ENCODE measurements at regions not wholly inside any gene's neighbourhood (a gene's known extent, or its start where the extent isn't known, plus 50 kb on each side); places are given as distances from the start of the nearest gene placed in this dataset.

GRCh38 chrX:79300856-79301255 lies 66.3 kb downstream of the ITM2A start:
- DNase-seq: no peak

GRCh38 chrX:79290596-79290995 lies 76.5 kb downstream of the ITM2A start:
- DNase-seq: no peak

- no peak for DNase-seq
Measured at GRCh38 chrX:79288733-79289132, 78.4 kb downstream of the ITM2A start.

- no peak for DNase-seq
Measured at GRCh38 chrX:79287724-79288123, 79.4 kb downstream of the ITM2A start.

GRCh38 chrX:79281775-79282174 lies 85.4 kb downstream of the ITM2A start:
- DNase-seq: no peak

DNA sequence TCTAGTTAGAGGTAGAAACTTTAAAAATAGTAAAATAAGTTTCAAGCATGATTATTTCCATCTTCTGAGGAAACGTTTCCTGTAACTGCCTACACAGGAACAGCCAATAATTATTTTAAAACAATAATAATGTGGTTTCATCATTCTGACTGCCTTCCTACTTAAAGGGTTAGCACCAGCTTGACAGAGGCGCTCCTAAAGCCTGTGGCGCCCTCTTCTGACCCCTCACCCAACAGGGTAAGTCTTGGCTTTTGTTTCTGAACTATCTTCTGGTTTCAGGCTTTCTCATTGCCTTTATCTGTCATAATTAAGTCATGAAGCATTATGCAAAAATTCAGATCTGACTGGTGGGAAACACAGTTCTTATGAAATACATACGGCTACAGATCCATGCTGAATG lies 96.7 kb downstream of the ITM2A start:
- peak; percentile 80 for DNase-seq

GRCh38 chrX:79268788-79269187 lies 98.3 kb downstream of the ITM2A start:
- DNase-seq: no peak

DNA sequence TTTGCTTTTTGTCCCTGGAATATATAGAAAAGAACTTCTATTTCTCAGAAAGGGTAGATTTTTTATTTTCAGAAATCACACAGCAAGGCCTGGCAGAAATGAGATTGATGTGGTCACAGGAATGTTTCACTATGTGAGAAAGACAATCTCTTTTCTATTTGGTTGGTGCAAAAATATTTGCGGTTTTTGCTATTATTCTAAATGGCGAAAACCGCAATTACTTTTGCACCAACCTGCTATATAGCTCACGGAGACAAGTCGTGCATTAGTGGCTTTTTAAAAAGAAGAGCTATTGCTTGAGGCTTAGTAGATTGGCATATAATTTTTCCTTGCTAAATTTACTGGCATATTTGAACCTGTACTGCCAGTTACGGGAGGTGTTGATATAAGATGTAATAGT lies 100.4 kb downstream of the ITM2A start:
- DNase-seq: no peak

GRCh38 chrX:79263550-79263949 lies 103.6 kb downstream of the ITM2A start:
- DNase-seq: no peak

DNA sequence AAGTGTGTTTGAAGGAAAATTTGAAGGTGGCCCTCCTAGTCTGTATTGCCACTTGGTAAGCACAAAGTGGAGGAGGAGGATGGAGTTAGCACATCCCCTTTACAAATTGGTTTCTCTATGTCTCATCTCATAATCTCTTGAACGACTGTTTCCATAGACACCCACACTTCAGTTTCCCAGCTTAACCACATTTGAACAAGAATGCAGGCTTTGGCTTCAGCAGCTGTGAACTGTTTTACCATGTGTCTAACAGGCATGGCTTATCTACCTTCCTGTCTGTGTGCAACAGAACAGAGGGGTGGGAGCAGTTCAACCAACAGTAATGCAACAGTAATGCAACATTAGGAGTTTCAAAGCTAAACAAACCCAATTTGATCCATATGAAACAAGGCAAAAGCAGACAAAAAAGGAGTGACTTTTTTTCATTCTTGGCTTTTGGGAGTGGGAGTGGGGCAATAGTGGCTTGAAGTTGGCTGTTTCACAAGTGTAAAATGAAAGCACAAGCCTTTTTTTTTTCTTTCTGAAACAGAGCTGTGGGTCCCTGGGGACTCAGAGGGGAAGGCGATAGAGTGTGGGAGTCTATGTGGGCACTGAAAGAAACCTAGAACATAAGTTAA lies 108.0 kb downstream of the ITM2A start:
- DNase-seq: no peak

DNA sequence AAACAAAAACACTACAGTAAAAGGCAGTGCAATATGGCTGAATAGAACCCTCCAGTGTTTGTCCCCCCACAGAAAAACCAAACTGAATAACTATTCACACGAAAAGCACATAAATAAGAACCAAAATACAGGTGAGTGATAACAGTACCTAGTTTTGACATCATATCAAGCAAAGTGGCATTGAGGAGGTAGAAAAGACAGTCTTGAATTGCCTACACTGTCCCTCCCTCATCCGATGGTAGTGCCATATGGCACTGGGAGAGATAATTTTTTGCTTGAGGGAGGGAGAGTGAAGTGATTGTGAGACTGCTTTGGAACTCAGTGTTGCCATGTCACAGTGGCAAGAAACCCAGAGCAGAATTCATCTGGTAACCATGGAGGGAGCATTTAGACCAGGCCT lies 99.2 kb downstream of the GPR174 start:
- no peak for DNase-seq

GRCh38 chrX:79235899-79236298 lies 91.4 kb downstream of the GPR174 start:
- no peak for DNase-seq

GRCh38 chrX:79231662-79232061 lies 87.2 kb downstream of the GPR174 start:
- no peak for DNase-seq
